Activated T-cell treated with anti-CD3 and anti-CD28 coated beads, Interleukin-2, amount 50 U/mL, for 48 hours (primary cell): ENCODE measurements at regions not wholly inside any gene's neighbourhood (a gene's known extent, or its start where the extent isn't known, plus 50 kb on each side); places are given as distances from the start of the nearest gene placed in this dataset.
A peak's percentile ranks its signal among the peaks of the same experiment; 100 is the strongest.

Experiments
- DNase-seq, 2 experiments: peaks; one replicate each; pipeline ENCODE4 v3.0.0-alpha.2; 2020

DNA sequence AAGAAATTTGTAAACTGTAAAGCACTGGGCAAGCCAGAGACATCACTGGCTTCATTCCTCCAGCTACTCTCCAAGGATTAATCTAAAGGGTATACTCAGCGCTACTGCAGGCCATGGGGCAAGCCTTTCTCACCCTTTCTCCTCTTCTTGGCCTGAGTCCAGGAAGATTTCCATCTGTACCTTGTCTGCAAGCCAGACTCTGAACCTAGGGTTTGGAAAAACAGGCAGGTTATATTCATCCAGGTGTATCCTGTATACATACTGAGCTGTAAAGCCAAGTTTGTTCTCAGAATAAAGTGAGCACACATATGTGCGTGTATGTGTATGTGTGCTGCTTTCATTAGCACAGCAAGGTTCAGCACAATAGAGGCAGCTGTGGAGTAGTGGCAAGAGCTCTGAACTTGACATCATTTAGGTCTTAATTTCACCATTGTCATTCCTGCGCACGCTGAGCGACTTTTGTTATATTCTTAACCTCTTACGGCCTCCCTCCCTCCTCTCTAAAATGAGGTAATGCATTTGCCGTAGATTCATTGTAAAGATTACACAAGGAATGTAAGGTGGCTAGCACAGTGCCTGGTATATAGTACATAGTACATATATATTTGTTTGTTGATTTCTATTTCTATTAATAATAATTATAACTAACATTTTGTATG lies 128.1 kb upstream of the JUN start:
- DNase-seq = no peak

DNA sequence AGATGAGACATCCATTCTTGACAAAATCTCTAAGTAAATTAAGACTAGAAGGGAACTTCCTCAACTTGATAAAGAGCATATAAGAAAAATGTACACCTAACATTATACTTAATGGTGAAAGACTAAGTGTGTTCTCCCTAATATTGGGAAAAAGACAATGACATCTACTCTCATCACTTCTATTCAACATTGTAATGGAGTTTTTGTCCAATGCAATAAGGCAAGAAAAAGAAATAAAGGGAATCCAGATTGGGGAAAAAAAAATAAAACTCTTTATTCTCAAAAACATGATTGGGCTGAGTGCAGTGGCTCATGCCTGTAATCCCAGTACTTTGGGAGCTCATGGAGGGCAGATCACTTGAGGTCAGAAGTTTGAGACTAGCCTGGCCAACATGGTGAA lies 131.1 kb upstream of the JUN start:
- no peak for DNase-seq

DNA sequence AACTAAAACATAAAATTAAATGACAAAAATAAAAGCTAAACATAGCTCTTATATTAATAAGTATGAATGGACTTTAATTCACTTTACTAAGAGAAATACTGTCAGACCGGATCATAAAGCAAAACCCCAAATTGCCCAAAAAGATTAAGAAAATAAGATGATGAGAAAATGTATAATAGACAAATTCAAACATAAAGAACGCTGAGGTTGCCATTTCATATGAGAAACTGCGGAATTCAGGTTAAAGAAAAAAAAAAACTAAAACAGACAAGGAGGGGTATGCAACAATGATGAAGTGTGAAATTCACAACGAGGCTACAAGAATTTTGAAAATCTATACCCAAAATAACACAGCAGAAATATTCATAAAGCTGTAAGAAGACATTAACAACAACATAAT lies 133.6 kb upstream of the JUN start:
- no peak for DNase-seq

GRCh38 chr1:58919226-58919958 lies 135.5 kb upstream of the JUN start:
- no peak for DNase-seq

- no peak for DNase-seq
These were observed 136.1 kb upstream of the JUN start for GRCh38 chr1:58919959-58920321.

GRCh38 chr1:58921342-58921741 lies 137.5 kb upstream of the JUN start:
- DNase-seq = no peak

DNA sequence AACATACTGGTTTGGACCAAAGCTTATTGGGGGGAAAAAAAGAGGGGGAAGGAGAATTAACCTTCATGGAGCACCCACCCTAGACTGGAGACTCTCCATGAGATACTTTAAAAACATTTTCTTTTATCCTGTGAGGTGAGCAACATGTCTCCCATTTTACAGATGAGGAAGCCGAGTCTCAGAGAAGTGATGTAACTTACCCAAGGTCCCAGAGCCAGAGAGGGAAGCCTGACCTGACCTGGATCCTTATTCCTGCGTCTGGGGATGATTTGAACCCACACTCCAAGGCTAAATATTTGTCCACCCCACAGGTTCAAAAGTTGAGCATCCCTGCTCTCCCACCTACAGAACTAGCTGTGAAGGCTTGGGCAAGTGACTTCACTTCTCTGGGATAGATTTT lies 137.9 kb upstream of the JUN start:
- DNase-seq = no peak

DNA sequence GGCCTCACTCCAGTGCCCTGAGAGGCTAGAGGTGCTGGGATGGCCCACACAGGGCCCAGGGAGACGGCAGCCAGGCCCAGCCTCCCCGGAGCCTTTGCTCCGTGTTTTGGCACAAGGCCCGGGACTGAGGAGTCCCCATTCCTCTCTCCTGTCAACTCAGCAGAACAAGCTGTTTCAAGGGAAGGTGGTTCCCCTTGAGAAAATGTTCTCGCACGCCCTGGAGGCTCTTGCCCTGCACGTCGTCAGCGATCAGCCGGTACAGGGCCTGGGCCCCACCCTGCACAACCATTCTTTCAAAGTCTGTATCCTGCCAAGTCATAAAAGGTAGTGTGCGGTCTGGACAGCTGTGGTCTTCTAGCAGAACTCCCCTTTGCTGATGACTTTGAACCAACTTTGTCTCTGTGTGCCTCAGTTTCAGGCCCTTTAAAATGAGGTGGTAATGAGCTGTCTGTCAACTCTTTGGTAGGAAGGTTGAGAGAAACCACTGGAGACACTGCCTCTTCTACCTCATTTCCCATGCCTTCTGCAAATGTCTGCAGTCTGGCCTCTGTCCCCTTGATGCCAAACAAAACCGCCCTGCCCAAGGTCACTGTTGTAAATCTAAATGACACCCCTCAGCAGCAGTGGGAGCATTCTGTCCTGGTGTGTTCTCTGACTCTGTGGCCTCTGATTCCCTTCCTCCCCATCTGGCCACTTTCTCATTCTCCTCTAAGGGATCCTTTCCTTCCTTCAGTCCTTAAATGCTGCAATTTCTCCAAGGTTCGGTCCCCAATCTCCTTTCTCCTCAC lies 138.6 kb upstream of the JUN start:
- peak; percentile 57 to 72 for DNase-seq

DNA sequence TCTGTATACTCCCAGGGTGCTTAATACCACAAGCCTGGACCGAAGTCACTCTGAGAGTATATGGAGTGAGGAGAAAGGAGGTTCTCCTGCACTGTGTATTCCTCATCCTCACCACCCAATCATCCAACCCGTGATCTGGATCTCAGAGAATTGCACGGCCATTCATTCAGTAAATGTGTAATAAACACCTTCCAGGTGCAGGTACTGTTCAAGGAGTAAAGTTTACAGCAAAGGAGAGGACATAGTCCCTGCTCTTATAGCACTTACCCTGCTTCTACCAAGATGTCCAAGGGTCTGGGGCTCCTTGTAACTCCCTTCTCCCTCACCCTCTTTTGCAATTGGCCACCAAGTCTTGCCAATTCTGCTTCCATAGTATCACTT lies 139.2 kb upstream of the JUN start:
- DNase-seq = no peak

DNA sequence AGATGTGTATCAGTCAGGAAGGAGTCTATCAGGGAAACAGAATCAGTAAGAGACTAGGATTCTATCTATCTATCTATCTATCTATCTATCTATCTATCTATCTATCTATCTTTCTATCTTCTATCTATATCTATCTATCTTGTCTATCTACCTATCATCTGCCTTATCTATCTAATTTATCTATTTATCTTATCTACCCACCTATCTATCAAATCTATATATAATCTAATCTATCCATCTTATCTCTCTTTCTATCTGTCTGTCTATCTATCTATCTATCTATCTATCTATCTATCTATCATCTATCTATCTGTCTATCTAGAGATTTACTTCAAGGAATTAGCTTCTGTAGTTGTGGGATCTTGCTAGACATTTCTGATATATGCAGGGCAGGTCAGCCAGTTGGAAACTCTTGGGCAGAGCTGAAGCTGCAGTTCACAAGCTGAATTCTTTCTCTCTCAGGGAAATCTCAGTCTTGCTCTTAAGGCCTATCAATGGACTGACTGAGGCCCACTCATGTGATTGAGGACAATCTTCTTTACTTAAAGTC lies 140.2 kb upstream of the JUN start:
- DNase-seq = no peak

DNA sequence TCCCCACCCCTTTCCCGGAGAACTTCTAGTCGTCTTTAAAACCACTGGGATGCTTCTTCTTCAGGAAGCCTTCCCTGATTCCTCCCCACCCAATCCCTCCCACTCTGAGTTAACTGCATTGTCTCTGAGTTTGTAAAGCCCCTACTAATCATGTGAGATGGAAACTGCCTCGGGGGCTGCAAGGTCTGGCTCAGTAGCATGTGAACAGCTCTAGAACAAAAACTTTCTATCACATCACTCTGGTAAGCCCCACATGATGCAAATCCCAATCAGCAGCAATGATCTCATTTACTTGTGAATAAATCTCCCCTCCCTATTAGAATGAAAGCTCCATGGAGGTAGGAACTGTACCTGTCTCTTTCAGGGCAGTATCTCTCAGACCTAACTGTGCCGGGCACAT lies 141.0 kb upstream of the JUN start:
- no peak for DNase-seq

DNA sequence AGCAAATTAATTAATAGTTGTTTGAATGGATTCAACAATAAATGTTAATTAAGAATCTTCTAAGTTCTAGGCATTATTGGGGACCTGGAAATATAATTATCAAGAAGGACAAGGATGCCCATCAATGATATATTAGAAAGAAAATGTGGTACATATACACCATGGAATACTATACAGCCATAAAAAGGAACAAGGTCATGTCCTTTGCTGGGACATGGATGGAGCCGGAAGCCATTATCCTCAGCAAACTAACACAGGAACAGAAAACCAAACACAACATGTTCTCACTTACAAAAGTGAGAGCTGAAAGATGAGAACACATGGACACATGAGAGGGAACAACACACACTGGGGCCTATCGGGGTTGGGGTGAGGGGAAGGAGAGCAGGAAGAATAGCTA lies 141.4 kb upstream of the JUN start:
- no peak for DNase-seq

DNA sequence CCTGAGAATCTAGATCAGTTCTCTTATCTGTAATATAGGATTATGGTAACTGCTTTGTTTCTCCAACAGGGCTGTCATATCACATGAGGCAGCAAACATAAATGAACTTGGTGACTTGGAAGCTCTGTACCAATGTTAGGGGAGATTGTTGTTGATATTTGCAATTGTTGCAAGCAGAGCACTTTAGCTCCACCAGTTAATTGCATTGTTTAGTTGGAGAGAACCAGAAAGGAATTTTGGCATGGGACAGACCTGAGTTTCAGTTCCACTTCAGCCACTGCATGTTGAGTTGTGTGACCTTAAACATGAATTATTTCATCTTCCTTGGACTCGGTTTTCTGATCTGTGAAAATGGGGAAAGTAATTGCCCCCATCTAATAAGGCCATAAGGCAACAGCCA lies 142.3 kb upstream of the JUN start:
- DNase-seq = no peak

- DNase-seq = no peak
These were observed 143.3 kb upstream of the JUN start for GRCh38 chr1:58927041-58927721.

DNA sequence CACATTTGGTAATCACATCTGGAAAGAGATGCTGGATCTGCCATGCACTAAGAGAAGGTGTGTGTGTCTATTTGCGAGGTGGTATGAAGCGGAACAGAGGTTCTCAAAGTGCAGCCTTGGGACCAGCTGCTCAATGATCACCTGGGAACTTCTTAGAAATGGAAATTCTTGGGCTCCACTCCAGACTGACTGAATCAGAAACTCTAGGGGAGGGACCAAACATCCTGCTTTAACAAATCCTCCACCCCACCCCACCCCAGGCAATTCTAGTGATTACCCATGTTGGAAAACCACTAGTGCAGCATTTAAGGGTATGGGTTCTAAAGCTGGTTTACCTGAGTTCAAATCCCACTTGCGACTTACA lies 143.9 kb upstream of the JUN start:
- DNase-seq = no peak

- no peak for DNase-seq
These were observed 144.7 kb upstream of the JUN start for GRCh38 chr1:58928514-58928913.

DNA sequence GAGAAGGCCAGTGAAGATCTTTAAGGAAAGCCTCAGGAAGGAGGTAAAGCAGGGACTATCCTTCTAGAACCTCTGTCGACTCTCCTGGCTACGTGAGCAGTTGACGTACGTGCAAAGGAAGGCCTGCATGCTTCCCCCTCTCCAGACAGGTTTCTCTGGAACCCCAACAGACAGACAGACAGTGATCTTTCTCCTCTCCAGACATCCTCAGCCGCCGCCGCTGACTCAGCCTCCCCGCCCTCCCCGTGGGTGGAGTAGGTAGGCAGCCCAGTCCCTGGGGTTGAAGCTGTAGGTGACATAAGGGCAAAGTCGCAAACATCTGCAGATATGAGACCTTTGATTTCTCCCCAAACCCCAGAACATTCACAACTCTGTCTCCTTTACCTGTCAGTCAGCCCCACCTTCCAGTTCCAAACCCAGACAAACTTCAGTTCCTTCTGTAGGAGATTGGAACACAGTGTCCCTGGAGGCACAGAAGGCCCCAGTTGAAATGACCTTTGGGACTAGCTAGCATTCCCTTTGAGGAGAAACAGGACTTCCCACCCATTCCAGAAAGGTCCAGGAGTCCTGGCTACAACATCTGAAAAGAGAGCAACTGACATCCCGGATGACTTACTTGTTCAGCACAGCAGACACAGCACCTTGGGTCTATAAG lies 146.0 kb upstream of the JUN start:
- DNase-seq = peak; percentile 67 to 80

DNA sequence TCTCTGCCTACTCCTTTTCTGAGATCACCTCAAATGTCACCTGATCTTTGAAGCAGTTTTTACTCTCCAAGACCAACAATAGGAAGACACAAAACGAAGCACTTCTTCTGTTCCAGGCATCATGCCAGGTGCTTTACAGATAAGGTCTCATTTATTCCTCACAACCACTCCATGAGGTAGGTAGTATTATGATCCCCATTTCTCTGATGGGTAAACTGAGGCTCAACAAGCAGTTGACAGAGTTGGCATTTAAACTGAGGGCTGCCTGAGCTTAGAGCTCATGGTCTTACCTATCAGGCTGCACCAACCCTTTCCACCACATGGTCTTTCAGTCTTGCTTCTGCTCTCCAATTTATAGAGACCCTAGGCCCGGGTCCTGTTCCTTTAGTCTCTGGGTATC lies 147.2 kb upstream of the JUN start:
- DNase-seq = no peak

DNA sequence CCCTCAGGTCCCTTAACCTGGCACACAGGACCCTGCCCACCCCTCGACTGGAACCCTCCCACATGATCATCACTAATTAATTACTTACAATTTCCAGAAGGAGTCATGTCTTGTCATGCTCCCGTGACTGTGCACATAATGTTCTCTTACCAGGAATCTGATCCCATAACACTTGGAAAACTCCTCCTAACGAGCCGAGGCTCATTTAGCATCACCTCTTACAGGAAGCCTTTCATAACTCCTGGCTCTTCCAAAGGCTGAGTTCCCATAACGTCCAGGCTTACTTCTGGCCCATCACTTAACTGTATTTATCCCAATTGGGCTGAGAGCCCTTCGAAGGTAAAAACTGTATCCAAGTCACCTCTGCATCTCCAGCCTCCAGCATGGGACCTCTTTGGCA lies 147.9 kb upstream of the JUN start:
- no peak for DNase-seq

DNA sequence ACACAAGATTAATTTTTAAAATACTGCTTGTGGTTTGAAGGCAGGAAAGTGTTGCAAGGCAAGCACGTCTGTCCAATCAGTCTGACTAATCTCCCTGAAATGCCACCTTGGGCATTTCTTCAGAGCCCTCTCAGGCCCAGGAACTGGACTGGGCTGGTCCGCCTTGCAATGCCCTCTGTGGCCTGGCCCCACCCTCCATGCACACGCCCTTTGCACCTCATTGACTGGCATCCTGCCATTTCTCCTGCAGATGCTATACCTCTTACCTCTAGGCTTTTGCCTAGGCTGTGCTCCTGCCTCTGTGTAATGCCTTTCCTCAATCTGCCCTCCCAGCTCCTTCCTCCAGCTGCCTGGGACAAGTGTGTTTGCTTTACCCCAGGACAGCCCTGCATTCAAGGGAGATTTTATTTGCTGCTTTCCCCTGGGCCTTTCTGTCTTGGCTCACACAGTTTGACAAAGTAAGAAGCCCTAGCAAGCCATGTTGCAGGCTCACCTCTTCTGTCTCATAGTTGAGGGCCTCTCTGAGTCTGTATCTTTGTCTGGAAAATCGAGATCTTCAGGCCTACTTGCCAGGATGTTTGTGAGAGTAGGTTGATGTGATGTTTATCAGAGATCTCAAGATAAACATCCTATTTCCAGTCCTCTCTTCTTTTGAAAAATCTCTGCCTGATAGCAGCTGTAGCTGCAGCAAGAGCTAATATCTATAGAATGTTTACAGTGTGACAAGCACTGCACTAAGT lies 149.2 kb upstream of the JUN start:
- DNase-seq = no peak

DNA sequence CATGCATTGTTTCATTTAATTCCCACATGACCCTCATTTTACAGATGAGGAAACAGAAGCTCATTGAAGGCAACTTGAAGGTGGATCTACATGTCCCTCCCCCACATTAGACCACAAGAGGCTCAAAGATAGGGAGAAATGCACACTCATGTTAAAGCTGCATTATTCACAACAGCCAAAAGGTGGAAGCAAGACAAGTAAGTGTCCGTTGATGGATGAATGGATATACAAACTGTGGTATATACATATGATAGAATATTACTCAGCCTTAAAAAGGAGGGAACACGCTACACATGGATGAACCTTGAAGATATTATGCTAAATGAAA lies 149.7 kb upstream of the JUN start:
- no peak for DNase-seq

DNA sequence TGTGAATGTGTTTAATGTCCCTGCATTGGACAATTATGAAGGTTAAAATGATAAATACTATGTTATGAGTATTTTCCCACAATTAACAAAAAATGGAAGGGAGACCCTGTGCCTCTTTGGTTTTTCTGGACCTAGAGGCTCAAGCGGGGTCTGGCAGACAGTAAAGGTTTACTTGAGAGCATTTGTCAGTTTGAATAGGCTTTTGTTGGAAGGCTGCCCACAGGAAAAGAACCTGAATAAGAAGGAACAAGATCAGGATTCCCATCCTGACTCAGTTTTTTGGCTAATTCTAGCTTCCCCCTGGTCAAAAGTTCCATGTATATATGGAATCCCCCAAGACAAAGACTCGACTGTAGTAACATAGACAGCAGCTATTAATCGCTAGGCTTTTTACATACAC lies 150.9 kb upstream of the JUN start:
- no peak for DNase-seq
